HG02885 (cell line): ENCODE measurements at regions not wholly inside any gene's neighbourhood (a gene's known extent, or its start where the extent isn't known, plus 50 kb on each side); places are given as distances from the start of the nearest gene placed in this dataset.
"Not testable (repeated sequence)": the region's sequence is repeated elsewhere in the genome, so short reads cannot be mapped to it uniquely, and the experiment has no call there.

Source experiments
- ATAC-seq: cut with Tn5 transposase; IDR thresholded peaks from one replicate; pipeline ENCODE4 v1.9.1; 2021; ENCODE audit warnings: mild to moderate bottlenecking; ENCODE audit not compliant: unreplicated experiment, poor library complexity

GRCh38 chr5:155655569-155655968 lies 642.0 kb downstream of the KIF4B start:
- no peak for ATAC-seq

GRCh38 chr5:155661859-155662258 lies 648.3 kb downstream of the KIF4B start:
- ATAC-seq = no peak

GRCh38 chr5:155665361-155665760 lies 651.8 kb downstream of the KIF4B start:
- no peak for ATAC-seq

GRCh38 chr5:155672001-155672400 lies 655.0 kb upstream of the SGCD start:
- not testable (repeated sequence) for ATAC-seq

GRCh38 chr5:155676967-155677366 lies 650.0 kb upstream of the SGCD start:
- peak; percentile 79 for ATAC-seq

- ATAC-seq = no peak
These were observed 648.6 kb upstream of the SGCD start for GRCh38 chr5:155678371-155678770.

GRCh38 chr5:155679530-155679929 lies 647.4 kb upstream of the SGCD start:
- no peak for ATAC-seq

- ATAC-seq = no peak
These were observed 642.5 kb upstream of the SGCD start for GRCh38 chr5:155684417-155684816.

- ATAC-seq = no peak
These were observed 640.8 kb upstream of the SGCD start for GRCh38 chr5:155686131-155686530.

- no peak for ATAC-seq
These were observed 637.6 kb upstream of the SGCD start for GRCh38 chr5:155689406-155689805.

GRCh38 chr5:155696362-155696761 lies 630.6 kb upstream of the SGCD start:
- no peak for ATAC-seq

- ATAC-seq = no peak
These were observed 629.7 kb upstream of the SGCD start for GRCh38 chr5:155697236-155697635.

GRCh38 chr5:155699385-155699784 lies 627.6 kb upstream of the SGCD start:
- ATAC-seq = no peak

GRCh38 chr5:155700333-155700732 lies 626.6 kb upstream of the SGCD start:
- ATAC-seq = no peak

GRCh38 chr5:155711882-155712281 lies 615.1 kb upstream of the SGCD start:
- ATAC-seq = no peak

- ATAC-seq = not testable (repeated sequence)
These were observed 612.5 kb upstream of the SGCD start for GRCh38 chr5:155714435-155714834.

GRCh38 chr5:155726267-155726666 lies 600.7 kb upstream of the SGCD start:
- ATAC-seq = no peak

- no peak for ATAC-seq
These were observed 599.3 kb upstream of the SGCD start for GRCh38 chr5:155727512-155728145.

- no peak for ATAC-seq
These were observed 598.7 kb upstream of the SGCD start for GRCh38 chr5:155728146-155728856.

- ATAC-seq = no peak
These were observed 597.9 kb upstream of the SGCD start for GRCh38 chr5:155728857-155729683.

GRCh38 chr5:155729684-155730059 lies 597.3 kb upstream of the SGCD start:
- no peak for ATAC-seq
